ENCODE measurements at regions not wholly inside any gene's neighbourhood (a gene's known extent, or its start where the extent isn't known, plus 50 kb on each side); places are given as distances from the start of the nearest gene placed in this dataset.
"Not testable (repeated sequence)": the region's sequence is repeated elsewhere in the genome, so short reads cannot be mapped to it uniquely, and the experiment has no call there.

GRCh38 chr3:197449181-197449580 is 106.6 kb downstream of the BDH1 start:
- TF ChIP-seq, protein P1, sequence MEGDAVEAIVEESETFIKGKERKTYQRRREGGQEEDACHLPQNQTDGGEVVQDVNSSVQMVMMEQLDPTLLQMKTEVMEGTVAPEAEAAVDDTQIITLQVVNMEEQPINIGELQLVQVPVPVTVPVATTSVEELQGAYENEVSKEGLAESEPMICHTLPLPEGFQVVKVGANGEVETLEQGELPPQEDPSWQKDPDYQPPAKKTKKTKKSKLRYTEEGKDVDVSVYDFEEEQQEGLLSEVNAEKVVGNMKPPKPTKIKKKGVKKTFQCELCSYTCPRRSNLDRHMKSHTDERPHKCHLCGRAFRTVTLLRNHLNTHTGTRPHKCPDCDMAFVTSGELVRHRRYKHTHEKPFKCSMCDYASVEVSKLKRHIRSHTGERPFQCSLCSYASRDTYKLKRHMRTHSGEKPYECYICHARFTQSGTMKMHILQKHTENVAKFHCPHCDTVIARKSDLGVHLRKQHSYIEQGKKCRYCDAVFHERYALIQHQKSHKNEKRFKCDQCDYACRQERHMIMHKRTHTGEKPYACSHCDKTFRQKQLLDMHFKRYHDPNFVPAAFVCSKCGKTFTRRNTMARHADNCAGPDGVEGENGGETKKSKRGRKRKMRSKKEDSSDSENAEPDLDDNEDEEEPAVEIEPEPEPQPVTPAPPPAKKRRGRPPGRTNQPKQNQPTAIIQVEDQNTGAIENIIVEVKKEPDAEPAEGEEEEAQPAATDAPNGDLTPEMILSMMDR (conservative IDR thresholded peaks at IDR 0.05 in 1 of 2, IDR thresholded peaks at IDR 0.05 in 1 of 2; ENCODE audit: low read depth in 1 of 2, low read length in 2 of 2), result not testable (repeated sequence)
- TF ChIP-seq EZH2 (IDR thresholded peaks at IDR 0.05; ENCODE audit: low read length, missing control alignments), result not testable (repeated sequence)

All from fibroblast of lung (primary cell).